ENCODE measurements at regions not wholly inside any gene's neighbourhood (a gene's known extent, or its start where the extent isn't known, plus 50 kb on each side); places are given as distances from the start of the nearest gene placed in this dataset.
A peak's percentile ranks its signal among the peaks of the same experiment; 100 is the strongest.

- CTCF ChIA-PET = no interaction called here
- H3K27me3 ChIP-seq (ENCODE audit: control insufficient read depth in 2 of 2, insufficient read depth in 2 of 2, low read length in 2 of 2) = no peaks in the 10 kb centered on the region
- TSS peak; percentile 67 for BruUV-seq (replicated peaks)
- no peak for TF ChIP-seq EZH2 (IDR thresholded peaks at IDR 0.05; ENCODE audit: borderline replicate concordance, low read depth, low read length, severe bottlenecking)
- peak; percentile 52 for TF ChIP-seq POLR2A (IDR thresholded peaks at IDR 0.05; ENCODE audit: low read depth, low read length)
- no peak for TF ChIP-seq CTCF (IDR thresholded peaks at IDR 0.05; ENCODE audit: extremely low read depth in 1 of 2, insufficient read depth in 1 of 2, low read depth in 1 of 2, low read length in 2 of 2)
- no peak for TF ChIP-seq GATA2 (IDR thresholded peaks at IDR 0.05; ENCODE audit: insufficient read depth, insufficient read length, low read depth, low read length)
- TF ChIP-seq FOS (IDR thresholded peaks at IDR 0.05; ENCODE audit: borderline replicate concordance, insufficient read depth, low read length) = peak; percentile 27
- no peak for TF ChIP-seq MYC (IDR thresholded peaks at IDR 0.05; ENCODE audit: low read depth, low read length)
- TF ChIP-seq MAX (IDR thresholded peaks at IDR 0.05; ENCODE audit: insufficient read depth, insufficient read length) = no peak
- peak; percentile 13 for TF ChIP-seq JUN (IDR thresholded peaks at IDR 0.05; ENCODE audit: borderline replicate concordance, insufficient read depth, insufficient read length, low read depth)
- TF ChIP-seq POLR2AphosphoS5 (IDR thresholded peaks at IDR 0.05; ENCODE audit: insufficient read depth, low read depth, low read length) = peak; percentile 34
- POLR2A ChIA-PET = no interaction called here
- intact Hi-C loops (cut with micrococcal nuclease) (loop anchor here (1.0 to 10.0 kb wide), 2 partner anchors 326 to 887 kb away; no protein-coding TSS in a partner anchor), dilution Hi-C loops (cut with MboI; ENCODE audit: extremely low pct_ligation_motif_present, low sequenced_read_pairs) (no loop called here)
- peak overlapping the region; percentile 1 for H3K4me2 ChIP-seq (ENCODE audit: insufficient read depth, low read length)
- H3K4me3 ChIP-seq (replicated peaks in 1 of 3; ENCODE audit: insufficient read depth in 1 of 3, low read depth in 1 of 3, low read length in 3 of 3) = no peak overlapping the region
- H3K36me3 ChIP-seq (ENCODE audit: control insufficient read depth in 2 of 2, extremely low read depth in 1 of 2, insufficient read depth in 2 of 2, low read length in 2 of 2) = no peaks in the 10 kb centered on the region
- H3K4me1 ChIP-seq (ENCODE audit: control insufficient read depth, extremely low read depth, insufficient read depth, low read length) = peaks cover 26% of the 10 kb centered on the region
- no peaks in the 10 kb centered on the region for H3K9me1 ChIP-seq (replicated peaks; ENCODE audit: control insufficient read depth, extremely low read depth, insufficient read depth, low read length)
- peak; percentile 58 for DNase-seq (ENCODE audit: low read depth, low spot score)
- peak; percentile 77 for FAIRE-seq
- H4K20me1 ChIP-seq (replicated peaks; ENCODE audit: control insufficient read depth, extremely low read depth, insufficient read depth, low read length) = no peaks in the 10 kb centered on the region
- H3K9ac ChIP-seq (replicated peaks; ENCODE audit: extremely low read depth, insufficient read depth, low read length) = no peak overlapping the region
- no peaks in the 10 kb centered on the region for H3K9me3 ChIP-seq (replicated peaks; ENCODE audit: control insufficient read depth, insufficient read depth, low read length)
- peak overlapping the region; percentile 45 for H3K27ac ChIP-seq (ENCODE audit: insufficient read depth, low read depth, low read length)
- no peak overlapping the region for H2AFZ ChIP-seq (ENCODE audit: low read depth, low read length)
- no peaks in the 10 kb centered on the region for H3K79me2 ChIP-seq (ENCODE audit: control insufficient read depth, insufficient read depth, low read length)
Measured at GRCh38 chrX:45517090-45517973, 316.7 kb upstream of the DIPK2B start.
